GM13977 (cell line): ENCODE measurements at regions not wholly inside any gene's neighbourhood (a gene's known extent, or its start where the extent isn't known, plus 50 kb on each side); places are given as distances from the start of the nearest gene placed in this dataset.

Experiments
- DNase-seq: peaks from one replicate; pipeline ENCODE4 v3.0.0; 2012; ENCODE audit warnings: low spot score
- CTCF ChIP-seq: IDR thresholded peaks from 2 replicates; pipeline ENCODE4 v1.5.1; 2012; ENCODE audit warnings: mild to moderate bottlenecking, control low read depth; ENCODE audit not compliant: insufficient read depth; ENCODE audit errors: extremely low read depth, missing control alignments
- in situ Hi-C: fragments of 300-500 bp; cut with MboI; formaldehyde crosslinking; loops from one replicate; pipeline ENCODE4 v1.12.0; 2022; ENCODE audit warnings: low sequenced_read_pairs, low pct_unique_long_range_greater_than_20kb, mixed read lengths, inconsistent platforms; ENCODE audit not compliant: unreplicated experiment

GRCh38 chr3:30353711-30354467, 252.5 kb upstream of the TGFBR2 start:
- no peak for TF ChIP-seq CTCF
- in situ Hi-C loops = no loop called here
- no peak for DNase-seq

- DNase-seq = no peak
- in situ Hi-C loops = no loop called here
- TF ChIP-seq CTCF = no peak
These were observed 251.9 kb upstream of the TGFBR2 start for GRCh38 chr3:30354513-30354912.

- no peak for DNase-seq
- no peak for TF ChIP-seq CTCF
- in situ Hi-C loops = no loop called here
These were observed 251.4 kb upstream of the TGFBR2 start for GRCh38 chr3:30354972-30355371.

GRCh38 chr3:30355622-30356021, 250.8 kb upstream of the TGFBR2 start:
- DNase-seq = no peak
- in situ Hi-C loops = no loop called here
- TF ChIP-seq CTCF = no peak

- no peak for TF ChIP-seq CTCF
- no peak for DNase-seq
- in situ Hi-C loops = no loop called here
These were observed 249.3 kb upstream of the TGFBR2 start for GRCh38 chr3:30356866-30357753.

- DNase-seq = no peak
- TF ChIP-seq CTCF = no peak
- in situ Hi-C loops = no loop called here
These were observed 248.5 kb upstream of the TGFBR2 start for GRCh38 chr3:30357897-30358296.
